HG03103 (cell line): ENCODE measurements at regions not wholly inside any gene's neighbourhood (a gene's known extent, or its start where the extent isn't known, plus 50 kb on each side); places are given as distances from the start of the nearest gene placed in this dataset.

Experiments
- ATAC-seq: cut with Tn5 transposase; IDR thresholded peaks from one replicate; pipeline ENCODE4 v1.9.1; 2021; ENCODE audit warnings: low read depth; ENCODE audit not compliant: unreplicated experiment

DNA sequence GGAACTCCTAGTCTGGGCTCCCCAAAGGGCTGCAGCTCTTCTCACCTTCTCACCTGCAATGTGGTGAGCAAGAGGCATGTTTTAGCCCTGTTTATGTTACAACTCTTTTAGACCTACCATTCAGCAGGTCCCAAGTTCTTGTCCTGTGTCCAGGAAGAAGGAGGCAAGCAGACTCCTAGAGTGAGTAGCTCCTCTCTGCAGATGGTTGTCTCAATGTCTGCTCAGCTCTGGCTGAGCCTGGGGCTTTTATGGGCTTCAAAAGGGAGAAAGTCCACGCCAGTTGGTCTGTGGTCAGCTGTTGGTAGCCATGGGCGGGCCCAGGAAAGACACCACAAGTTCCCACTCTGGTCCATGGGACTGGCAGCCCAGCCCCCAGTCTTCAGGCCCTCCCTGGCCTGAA lies 148.1 kb upstream of the HS6ST1 start:
- no peak for ATAC-seq

- no peak for ATAC-seq
Measured at GRCh38 chr2:128467321-128467969, 148.8 kb upstream of the HS6ST1 start.

DNA sequence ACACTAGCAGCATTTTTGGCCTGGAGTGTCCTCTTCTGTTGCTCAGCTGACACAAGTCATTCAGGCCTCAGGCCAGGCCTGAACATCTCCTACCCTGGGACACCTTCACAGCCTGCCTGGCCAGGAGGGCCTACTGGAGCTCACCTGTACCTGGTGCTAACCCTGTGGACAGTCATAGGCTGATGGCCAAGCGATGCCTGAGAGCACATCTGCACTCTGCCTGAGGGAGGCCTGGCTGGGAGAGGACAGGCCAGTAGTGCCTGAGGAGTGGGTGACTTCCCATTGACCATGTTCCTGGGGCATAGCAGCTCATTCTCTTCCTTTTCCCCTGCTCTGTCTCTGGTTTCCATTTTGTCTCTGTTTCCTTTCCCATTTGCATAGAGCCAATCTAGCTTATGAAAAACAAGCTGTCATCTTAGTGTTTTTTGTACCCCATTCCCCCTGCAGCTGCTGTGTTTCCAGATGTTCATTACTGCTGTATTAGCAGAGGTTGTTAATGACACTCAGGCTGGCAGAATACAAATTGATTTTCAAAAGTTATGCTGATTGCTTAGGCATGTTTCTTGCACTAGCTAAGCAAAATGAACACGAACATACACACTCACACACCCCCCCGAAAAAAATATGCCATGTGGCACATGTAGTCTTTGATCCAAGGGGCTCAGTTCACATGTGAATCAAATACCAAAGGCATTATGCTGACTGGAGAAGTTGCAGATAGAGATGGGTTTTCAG lies 149.7 kb upstream of the HS6ST1 start:
- ATAC-seq: no peak

- no peak for ATAC-seq
Measured at GRCh38 chr2:128469203-128469602, 150.5 kb upstream of the HS6ST1 start.

GRCh38 chr2:128469875-128470274 lies 151.2 kb upstream of the HS6ST1 start:
- no peak for ATAC-seq

DNA sequence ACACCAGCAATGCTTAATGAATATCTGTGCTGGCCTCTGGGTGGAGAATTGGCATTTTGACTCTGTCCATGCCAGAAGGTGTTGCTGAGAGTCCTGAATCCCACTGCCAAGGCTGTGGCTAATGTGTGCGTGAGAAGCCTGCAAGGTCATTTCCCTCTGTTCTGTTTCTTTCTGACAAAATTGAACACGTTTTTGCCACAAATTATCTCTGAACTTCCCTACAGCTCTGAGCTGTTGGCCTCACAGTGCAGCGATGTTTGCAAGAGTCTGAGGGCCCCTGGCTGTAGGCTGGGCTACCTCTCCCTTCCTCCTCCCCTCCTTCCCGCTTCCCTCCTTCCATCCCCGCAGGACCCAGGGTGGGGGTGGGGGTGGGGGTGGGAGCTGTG lies 154.1 kb upstream of the HS6ST1 start:
- ATAC-seq: peak; percentile 25

DNA sequence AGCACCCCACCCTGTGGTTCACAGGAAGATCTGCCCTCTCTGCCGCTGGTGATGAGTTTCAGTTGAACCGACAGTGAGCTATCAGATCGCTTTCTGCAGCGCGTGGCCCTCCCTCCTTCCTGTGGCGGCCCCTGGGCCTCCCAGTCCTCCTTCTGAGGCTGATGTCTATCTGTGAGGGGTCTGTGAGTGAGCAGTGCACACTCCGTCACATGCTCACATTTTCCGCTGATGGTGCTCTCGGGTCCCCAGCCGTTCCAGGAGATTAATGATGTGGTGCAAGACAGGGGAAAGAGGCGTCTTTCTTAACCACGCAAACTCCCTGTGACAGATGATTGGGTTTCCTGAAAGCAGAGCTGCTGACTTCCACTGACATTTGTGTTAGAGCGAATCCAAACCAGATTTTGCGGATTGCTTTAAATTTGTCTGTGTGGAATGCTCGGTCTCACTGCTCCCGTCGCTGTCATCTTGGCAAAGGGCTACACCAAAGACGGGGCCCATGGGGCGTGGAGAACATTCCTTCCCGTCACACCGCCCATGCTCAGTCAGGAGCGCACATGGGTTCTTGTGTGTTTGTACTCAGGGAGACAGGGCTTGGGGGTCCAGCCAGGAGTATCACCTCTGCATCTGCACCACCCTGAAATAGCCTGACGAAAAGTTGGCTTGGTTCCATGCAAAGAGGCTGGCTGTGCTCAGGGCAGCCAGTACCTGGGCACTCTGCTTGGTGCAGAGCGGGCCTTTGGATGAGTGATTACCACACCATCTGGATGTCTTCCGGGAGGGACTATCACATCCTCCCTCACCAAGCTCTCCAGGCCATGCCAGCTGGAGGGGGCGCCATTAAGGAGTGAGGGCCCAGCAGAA lies 154.7 kb upstream of the HS6ST1 start:
- peak; percentile 88 for ATAC-seq

- ATAC-seq: no peak
Measured at GRCh38 chr2:128474036-128474955, 155.6 kb upstream of the HS6ST1 start.

DNA sequence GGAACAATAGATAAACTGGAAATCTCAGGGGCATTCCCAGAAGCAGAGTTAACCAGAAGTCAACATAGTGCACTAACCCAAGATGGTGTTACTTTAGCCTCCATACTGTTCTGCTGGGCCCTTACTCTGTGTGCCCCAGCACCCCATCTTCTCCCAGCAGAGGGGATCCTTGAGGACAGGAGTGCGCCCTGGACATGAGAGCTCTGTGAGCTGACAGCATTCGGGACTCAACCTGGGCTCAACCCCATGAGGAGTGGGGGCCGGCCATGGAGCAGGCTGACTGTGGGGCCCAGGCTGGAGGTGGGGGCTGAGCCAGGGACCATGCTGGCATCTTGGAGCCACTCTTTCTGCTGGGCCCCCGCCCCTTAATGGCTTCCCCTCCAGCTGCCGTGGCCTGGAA lies 156.3 kb upstream of the HS6ST1 start:
- no peak for ATAC-seq

GRCh38 chr2:128475427-128476211 lies 157.0 kb upstream of the HS6ST1 start:
- no peak for ATAC-seq

DNA sequence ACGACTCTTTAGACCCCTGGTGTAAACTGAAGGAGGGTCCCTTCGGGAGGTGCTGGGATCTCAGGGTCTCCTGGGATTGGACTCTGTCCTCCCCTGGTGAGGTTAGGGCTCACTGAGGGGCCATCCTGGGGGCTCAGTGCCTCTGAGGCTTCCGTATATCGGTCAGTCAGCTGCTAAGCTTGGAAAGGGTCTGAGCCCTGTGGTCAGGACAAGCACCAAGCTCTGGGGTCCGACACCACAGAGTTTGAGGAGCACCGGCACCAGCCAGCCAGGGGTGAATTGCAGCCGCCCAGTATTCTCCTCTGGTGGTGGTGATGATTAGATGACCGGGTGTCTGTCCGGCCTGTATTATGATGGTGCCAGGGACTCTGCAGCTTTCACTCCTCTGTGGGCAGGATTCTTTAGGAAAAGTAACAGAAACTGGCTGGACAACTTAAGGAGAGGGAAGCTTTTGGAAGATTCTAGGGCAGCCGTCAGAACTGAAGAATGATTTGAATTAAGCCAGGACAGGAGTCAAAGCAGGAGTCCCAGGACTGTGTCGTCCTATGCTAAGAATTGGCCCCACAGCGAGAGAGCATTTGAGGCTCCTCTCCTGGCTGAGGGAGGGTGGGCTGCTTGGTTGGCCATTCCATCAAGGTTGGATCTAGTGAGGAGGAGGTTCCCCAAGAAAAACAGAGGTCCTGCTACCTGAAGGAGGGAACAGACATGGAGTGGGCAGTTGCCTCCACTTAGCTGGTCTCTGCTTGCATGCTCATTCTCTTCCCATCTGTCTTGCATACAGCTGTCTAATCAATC lies 158.6 kb upstream of the HS6ST1 start:
- no peak for ATAC-seq

DNA sequence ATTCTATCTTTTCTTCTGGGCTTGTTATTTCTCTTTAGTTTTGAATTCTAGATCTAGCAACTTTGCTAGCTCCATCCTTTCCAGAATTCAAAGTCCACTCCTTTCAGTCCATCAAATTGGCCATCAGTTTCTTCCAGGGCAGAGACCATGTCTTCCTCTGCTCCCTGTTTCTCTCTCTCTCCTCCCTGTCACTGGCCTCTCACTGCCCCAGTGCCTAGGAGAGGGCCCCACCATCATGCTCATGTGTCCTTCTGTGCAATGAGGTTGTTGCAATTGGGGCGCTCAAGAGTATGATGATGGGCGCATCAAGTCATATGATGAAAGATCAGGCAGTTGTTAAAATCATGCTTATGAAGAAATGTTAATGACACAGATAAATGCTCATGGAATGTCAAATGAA lies 159.2 kb upstream of the HS6ST1 start:
- ATAC-seq: no peak

GRCh38 chr2:128485761-128486639 lies 167.3 kb upstream of the HS6ST1 start:
- ATAC-seq: no peak

GRCh38 chr2:128486640-128487375 lies 168.1 kb upstream of the HS6ST1 start:
- ATAC-seq: no peak

DNA sequence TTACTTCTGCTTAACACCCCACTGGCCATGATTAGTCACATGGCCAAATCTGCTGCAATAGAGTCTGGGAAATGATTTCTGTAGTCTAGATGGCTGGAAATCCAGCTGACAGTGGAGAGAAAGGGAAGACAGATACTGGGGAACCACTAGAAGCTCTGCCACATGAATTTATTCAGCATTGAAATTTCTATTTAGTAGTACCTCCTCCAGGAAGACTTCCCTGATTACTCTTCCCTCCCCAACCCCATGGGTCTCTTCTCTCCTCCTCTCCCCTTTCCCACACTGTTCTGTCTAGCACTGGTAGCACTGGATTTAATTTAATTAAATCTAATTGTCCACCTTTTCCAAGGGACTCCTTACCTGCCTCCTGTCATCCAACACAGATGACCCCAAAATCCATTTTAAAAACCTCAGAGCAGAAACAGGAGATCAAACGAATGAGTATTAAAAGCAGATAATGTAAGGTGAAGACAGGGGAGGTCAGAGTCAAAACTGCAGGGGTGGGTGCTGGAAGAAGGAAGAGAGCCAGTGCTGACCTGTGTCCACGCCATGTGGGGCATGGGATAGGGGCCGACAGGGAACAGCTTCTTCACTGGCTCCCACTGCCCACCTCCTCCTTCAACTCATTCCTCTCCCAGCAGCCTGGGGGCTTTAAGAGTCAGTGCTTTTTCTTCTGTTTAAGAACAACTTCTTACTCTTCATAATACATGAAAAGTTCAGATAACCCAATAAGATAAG lies 169.2 kb upstream of the HS6ST1 start:
- no peak for ATAC-seq

- ATAC-seq: no peak
Measured at GRCh38 chr2:128488434-128488833, 169.8 kb upstream of the HS6ST1 start.
